ENCODE measurements at regions not wholly inside any gene's neighbourhood (a gene's known extent, or its start where the extent isn't known, plus 50 kb on each side); places are given as distances from the start of the nearest gene placed in this dataset.

DNA sequence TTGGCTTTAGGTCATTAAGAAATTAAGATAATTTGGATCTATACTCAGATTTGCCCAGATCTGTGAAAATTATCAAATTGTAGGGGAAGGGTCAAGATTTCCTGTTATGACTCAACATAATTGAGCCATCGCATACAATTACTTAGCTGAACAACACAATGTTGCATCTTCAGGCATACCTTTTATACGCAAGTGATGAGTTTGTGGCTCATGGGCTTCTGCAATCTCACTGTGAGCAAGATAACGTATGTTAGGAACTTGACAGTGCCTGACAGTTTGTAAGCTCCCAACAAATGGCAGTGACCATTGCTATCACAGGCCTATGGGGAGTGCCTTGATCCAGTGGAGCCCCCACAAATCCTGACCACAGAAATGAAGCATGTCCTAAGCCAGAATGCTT, 199.7 kb downstream of the BCAT1 start:
- TF ChIP-seq CTCF (IDR thresholded peaks at IDR 0.05) (no peak), CBX8 (IDR thresholded peaks at IDR 0.05) (no peak), RARB (CRISPR knock-in tag; IDR thresholded peaks at IDR 0.05) (no peak), TP53 (CRISPR knock-in tag; IDR thresholded peaks at IDR 0.05) (no peak)
- TF ChIP-seq, protein P1, sequence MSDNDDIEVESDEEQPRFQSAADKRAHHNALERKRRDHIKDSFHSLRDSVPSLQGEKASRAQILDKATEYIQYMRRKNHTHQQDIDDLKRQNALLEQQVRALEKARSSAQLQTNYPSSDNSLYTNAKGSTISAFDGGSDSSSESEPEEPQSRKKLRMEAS (IDR thresholded peaks at IDR 0.05): no peak
